ENCODE measurements at regions not wholly inside any gene's neighbourhood (a gene's known extent, or its start where the extent isn't known, plus 50 kb on each side); places are given as distances from the start of the nearest gene placed in this dataset.

GRCh38 chr12:85639834-85640233, 196.4 kb downstream of the RASSF9 start:
- DNase-seq (ENCODE audit: low read depth), result no peak

- DNase-seq (ENCODE audit: low read depth), result peak; percentile 46
These were observed 194.4 kb downstream of the RASSF9 start for GRCh38 chr12:85641796-85642195.

GRCh38 chr12:85642288-85642687, 193.9 kb downstream of the RASSF9 start:
- no peak for DNase-seq (ENCODE audit: low read depth)

- peak; percentile 66 for DNase-seq (ENCODE audit: low read depth)
These were observed 193.4 kb downstream of the RASSF9 start for GRCh38 chr12:85642808-85643207.

GRCh38 chr12:85644508-85644907, 191.7 kb downstream of the RASSF9 start:
- DNase-seq (ENCODE audit: low read depth), result peak; percentile 25

GRCh38 chr12:85653731-85654455, 182.3 kb downstream of the RASSF9 start:
- DNase-seq (ENCODE audit: low read depth), result no peak

- DNase-seq (ENCODE audit: low read depth), result no peak
These were observed 181.8 kb downstream of the RASSF9 start for GRCh38 chr12:85654456-85654840.

- no peak for DNase-seq (ENCODE audit: low read depth)
These were observed 179.6 kb downstream of the RASSF9 start for GRCh38 chr12:85656561-85656960.

- no peak for DNase-seq (ENCODE audit: low read depth)
These were observed 179.0 kb downstream of the RASSF9 start for GRCh38 chr12:85657251-85657650.

- DNase-seq (ENCODE audit: low read depth), result no peak
These were observed 178.2 kb downstream of the RASSF9 start for GRCh38 chr12:85657836-85658630.

GRCh38 chr12:85659754-85660530, 176.3 kb downstream of the RASSF9 start:
- DNase-seq (ENCODE audit: low read depth), result no peak

GRCh38 chr12:85661461-85662206, 174.6 kb downstream of the RASSF9 start:
- no peak for DNase-seq (ENCODE audit: low read depth)

GRCh38 chr12:85662207-85662602, 174.0 kb downstream of the RASSF9 start:
- no peak for DNase-seq (ENCODE audit: low read depth)

GRCh38 chr12:85663631-85664030, 172.6 kb downstream of the RASSF9 start:
- no peak for DNase-seq (ENCODE audit: low read depth)

GRCh38 chr12:85664429-85664828, 171.8 kb downstream of the RASSF9 start:
- no peak for DNase-seq (ENCODE audit: low read depth)

GRCh38 chr12:85669911-85670310, 166.3 kb downstream of the RASSF9 start:
- DNase-seq (ENCODE audit: low read depth), result no peak

GRCh38 chr12:85672436-85672835, 163.8 kb downstream of the RASSF9 start:
- no peak for DNase-seq (ENCODE audit: low read depth)

- DNase-seq (ENCODE audit: low read depth), result no peak
These were observed 162.2 kb downstream of the RASSF9 start for GRCh38 chr12:85673921-85674420.

GRCh38 chr12:85676816-85677749, 159.1 kb downstream of the RASSF9 start:
- no peak for DNase-seq (ENCODE audit: low read depth)

- DNase-seq (ENCODE audit: low read depth), result no peak
These were observed 156.9 kb downstream of the RASSF9 start for GRCh38 chr12:85679296-85679695.

- DNase-seq (ENCODE audit: low read depth), result no peak
These were observed 155.3 kb downstream of the RASSF9 start for GRCh38 chr12:85680881-85681280.
